ENCODE measurements at regions not wholly inside any gene's neighbourhood (a gene's known extent, or its start where the extent isn't known, plus 50 kb on each side); places are given as distances from the start of the nearest gene placed in this dataset.

DNA sequence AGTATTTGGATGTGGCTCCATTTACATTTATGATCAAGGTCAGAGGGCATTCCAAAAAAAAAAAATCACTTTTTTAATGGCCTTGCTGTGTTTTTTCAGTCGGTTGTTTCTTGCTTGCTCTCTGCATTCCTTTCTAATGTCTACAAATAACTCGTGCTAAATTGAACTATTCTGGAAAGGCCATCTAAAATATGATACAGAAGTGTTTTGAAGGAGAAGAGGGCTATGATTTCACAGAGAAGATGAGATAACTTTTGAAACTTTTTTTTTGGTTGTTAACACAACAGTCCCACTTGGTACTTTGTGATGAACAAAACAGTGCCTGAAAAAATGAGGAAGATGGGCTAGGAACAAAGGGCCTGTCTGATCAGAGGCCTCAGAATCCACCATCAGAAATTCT lies 156.1 kb upstream of the SMLR1 start:
- TF ChIP-seq, protein P1, sequence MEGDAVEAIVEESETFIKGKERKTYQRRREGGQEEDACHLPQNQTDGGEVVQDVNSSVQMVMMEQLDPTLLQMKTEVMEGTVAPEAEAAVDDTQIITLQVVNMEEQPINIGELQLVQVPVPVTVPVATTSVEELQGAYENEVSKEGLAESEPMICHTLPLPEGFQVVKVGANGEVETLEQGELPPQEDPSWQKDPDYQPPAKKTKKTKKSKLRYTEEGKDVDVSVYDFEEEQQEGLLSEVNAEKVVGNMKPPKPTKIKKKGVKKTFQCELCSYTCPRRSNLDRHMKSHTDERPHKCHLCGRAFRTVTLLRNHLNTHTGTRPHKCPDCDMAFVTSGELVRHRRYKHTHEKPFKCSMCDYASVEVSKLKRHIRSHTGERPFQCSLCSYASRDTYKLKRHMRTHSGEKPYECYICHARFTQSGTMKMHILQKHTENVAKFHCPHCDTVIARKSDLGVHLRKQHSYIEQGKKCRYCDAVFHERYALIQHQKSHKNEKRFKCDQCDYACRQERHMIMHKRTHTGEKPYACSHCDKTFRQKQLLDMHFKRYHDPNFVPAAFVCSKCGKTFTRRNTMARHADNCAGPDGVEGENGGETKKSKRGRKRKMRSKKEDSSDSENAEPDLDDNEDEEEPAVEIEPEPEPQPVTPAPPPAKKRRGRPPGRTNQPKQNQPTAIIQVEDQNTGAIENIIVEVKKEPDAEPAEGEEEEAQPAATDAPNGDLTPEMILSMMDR (IDR thresholded peaks at IDR 0.05): no peak
- TF ChIP-seq EZH2 (IDR thresholded peaks at IDR 0.05; ENCODE audit: borderline replicate concordance, insufficient read depth, low read depth, low read length, poor library complexity, severe bottlenecking): no peak
